GM21423 (cell line): ENCODE measurements at regions not wholly inside any gene's neighbourhood (a gene's known extent, or its start where the extent isn't known, plus 50 kb on each side); places are given as distances from the start of the nearest gene placed in this dataset.
"Not testable (repeated sequence)": the region's sequence is repeated elsewhere in the genome, so short reads cannot be mapped to it uniquely, and the experiment has no call there.

ENCODE experiments used
- ATAC-seq: cut with Tn5 transposase; IDR thresholded peaks from one replicate; pipeline ENCODE4 v1.9.1; 2021; ENCODE audit warnings: mild to moderate bottlenecking, moderate library complexity; ENCODE audit not compliant: unreplicated experiment

DNA sequence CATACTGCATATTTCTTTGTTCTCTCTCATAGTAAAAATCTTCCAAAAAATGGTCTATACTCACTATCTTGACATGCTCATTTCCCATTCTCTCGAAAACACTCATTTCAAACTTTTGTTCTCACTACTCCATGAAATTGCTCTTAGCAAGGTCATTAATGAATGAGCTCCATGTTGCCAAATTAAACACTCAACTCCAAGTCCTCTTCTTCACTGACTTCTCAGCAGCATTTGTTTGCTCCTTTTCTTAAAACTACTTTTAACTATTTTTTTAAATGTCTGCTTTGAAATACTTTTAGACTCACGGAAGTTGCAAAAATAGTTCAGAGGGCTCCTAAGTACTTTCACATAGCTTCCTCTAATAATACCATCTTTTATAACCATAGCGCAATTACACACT is 274.0 kb upstream of the PREP start:
- ATAC-seq, result no peak

DNA sequence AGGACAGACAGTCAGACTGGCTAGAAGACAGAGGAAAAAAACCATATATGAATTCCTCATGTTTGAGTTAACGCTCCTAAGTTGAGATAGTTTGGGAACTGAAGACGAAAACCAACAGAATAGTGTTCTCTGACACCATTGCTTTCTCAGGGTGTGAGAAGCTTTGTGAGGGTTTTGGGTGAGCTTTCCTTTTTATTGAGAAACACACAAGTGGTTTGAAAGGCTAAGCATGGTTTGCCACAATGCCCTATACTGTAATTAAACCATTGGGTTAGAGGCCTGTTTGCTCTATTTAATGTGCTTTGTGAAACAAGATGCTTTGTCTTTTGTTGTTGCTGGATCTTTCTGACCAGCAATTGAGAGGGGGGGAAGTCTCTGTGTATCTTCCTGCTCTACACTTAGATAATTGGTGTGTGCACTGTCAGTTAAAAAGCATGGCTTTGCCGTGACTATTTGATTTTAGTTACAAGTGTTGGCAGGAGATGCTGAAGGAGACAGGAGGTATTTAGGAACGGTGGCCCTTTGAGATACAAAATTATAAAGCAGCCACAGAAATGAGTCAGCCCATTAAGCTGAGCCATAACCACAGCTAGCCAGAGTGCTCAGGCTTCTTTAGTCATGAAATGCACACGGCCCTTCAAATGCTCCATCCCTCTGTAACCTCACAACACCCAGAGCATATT is 273.0 kb upstream of the PREP start:
- no peak for ATAC-seq

DNA sequence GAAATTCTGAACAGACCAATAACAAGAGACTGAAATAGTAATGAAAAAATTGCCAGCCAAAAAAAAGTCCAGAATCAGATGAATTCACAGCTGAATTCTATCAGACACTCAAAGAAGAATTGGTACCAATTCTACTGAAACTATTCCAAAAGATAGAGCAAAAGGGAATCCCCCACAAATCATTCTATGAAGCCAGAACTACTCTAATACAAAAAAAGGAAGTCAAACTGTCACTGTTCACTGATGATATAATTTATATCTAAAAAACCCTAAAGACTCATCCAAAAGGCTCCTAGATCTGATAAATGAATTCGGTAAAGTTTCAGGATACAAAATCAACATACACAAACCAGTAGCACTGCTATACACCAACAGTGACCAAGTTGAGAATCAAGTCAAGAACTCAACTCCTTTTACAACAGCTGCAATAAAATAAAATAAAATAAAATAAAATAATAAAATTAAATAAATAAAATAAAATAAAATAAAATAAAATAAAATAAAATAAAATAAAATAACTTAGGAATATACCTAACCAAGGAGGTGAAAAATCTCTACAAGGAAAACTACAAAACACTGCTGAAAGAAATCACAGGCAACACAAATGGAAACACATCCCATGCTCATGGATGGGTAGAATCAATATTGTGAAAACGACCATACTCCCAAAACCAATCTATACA is 270.1 kb upstream of the PREP start:
- not testable (repeated sequence) for ATAC-seq

DNA sequence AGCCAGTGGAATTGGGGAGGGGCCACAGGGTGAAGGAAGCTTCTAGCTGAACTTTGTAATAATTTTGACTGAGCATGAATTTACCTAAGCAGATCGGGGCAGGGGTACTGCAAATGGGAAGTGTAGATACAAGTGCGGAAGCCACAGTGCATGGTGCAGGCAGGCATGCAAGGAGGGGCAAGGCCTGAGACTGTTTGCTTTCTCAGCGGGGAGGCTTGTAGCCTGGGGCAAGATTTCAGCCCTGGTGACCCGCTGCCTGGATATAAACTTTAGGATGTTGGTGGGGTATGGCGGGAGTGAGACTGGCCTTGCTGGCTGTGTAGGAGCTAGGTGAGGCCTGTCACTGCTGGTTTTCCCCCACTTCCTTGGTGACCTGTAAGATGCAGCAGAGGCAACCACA is 266.4 kb upstream of the PREP start:
- ATAC-seq, result no peak

DNA sequence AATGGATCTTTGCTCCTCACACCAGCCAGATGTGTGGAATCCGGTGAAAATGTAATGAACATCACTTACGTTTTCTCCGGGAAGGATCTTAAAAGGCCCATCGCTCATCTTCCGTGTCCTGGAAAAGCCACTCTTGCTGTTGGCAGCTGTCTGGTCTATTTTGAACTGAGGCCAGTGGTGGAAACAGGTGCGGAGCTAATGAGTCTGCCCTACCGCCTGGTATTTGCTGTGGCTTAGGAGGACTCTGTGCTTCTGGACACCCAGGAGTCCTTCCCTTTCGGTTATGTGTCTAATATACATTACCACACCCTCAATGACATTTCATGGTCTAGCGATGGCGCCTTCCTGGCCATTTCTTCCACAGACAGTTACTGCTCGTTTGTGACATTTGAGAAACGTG is 264.2 kb upstream of the PREP start:
- ATAC-seq, result no peak

DNA sequence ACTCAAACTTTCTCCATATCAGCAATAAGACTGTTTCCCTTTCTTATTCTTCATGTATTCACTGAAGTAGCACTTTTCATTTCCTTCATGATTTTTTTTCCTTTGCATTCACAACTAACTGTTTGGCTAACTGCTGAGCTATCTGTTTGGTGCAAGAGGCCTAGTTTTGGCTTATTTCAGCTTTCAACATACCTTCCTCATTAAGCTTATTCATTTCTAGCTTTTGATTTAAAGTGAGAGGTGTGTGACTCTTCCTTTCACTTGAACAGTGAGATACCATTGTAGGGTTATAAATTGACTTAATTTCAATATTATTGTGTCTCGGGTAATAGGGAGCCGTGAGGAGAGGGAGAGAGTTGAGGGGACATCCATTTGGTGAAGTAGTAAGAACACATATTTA is 262.0 kb upstream of the PREP start:
- no peak for ATAC-seq

DNA sequence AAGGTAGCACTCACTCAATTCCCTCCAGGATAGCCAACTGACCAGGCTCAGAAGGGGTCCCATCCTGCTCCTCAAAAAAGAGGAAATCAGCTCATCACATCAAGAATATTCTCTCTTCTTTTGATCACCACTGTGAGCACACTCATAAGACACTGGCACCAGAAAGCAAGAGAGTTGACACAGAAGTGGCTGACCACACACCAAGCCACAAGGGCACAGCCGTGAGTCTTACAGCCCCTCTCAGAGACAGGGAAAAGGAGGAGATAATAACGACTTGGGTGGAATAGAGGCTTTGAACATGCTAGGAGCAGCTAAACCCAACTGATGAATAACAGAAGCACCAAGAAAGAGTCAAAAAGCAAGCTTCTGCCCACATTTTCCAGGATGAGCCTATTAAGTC is 249.1 kb upstream of the PREP start:
- ATAC-seq, result no peak

DNA sequence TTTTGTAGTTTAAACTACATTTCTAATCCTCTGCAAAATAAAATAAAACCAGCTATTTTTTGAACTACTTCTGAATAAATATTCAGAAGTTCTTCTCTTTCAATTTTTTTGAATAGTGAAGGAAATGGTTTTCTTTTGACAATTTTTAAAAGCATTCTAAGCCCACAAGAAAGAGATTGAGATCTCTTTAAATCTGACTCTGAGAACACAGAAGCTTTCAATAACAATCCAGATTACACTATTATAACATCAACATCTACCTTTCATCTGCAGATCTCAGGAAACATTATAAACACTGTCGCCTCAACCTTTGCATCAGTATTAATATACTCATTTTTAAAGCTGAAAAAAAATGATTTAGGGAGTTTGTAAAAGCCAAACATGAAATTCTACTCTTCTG is 247.5 kb upstream of the PREP start:
- ATAC-seq, result no peak

DNA sequence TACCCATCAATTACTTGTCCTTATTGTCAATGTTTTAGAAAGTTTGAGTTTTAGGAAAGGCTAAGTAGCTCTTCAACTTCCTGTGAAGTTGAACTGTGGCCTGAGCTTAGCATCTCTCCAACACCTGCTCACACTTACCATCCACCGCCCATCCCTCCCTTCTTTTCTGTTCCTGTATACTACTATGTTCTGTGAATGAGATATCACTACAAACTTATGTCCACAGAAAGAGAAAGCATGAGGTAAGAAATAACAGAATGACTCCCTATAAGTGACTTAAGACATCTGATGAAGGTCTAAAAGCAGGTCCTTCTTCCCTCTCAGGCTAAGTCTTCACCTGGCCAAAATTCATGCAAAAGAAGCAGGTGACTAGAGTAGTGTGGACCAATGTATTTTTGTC is 246.3 kb upstream of the PREP start:
- no peak for ATAC-seq

DNA sequence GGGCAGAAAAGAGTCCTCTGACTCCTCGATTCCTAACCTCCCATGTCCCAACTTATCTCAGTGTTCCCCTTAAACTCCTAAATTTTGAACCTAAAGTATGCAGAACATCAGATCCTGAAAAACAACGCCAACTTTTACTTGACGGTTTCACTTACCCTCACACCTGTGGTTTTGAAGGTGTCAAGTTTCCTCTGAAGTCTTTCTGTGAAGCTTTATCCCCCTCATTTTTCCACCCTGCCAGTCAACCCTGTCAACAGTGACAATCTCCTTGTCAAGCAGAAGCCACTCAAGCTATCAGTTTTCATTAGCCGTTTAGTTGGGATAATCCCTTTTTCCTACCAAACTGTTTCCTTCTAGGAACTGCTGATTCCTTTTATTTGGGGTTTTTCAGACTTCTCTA is 245.4 kb upstream of the PREP start:
- no peak for ATAC-seq

DNA sequence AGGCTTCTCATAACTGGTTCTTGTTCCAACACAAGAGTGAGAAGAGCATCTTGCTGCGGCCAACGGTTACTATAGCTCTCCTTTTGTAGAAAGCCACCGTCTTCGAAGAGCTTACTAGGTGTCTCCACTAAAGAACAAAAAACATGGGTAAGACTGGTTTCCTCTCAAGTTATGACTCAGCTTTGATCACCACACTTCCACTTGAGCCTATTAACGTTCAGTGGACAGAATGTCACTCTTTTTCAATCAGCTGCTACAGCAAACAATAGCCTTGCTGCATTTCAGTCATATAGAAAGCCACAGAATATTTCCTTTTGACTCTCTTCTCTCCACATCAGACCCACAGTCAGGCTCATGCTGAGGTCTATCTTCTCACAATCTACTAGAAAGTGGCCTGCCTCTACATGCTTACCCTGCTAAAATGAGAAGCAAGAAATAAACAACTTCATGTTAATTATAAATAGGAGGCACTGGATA is 243.5 kb upstream of the PREP start:
- peak; percentile 88 for ATAC-seq

DNA sequence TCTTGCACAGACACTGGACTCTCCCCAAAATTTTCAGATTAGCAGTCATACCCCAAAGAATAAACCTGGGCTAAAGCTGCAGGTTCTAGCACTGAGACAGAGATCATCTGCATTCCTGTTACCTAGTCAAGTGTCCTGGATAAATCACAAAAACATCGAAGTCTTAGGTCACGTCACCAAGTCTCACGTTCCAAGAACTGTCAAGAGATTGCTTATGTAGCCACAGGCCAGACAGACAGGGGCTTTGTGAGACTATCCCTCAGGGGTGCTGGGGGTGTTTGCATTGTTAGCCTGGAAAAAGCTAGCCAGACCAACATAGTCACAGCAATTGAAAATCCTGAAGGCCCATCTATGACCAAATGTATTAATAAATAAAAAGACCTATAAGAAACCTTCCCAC is 243.1 kb upstream of the PREP start:
- no peak for ATAC-seq

DNA sequence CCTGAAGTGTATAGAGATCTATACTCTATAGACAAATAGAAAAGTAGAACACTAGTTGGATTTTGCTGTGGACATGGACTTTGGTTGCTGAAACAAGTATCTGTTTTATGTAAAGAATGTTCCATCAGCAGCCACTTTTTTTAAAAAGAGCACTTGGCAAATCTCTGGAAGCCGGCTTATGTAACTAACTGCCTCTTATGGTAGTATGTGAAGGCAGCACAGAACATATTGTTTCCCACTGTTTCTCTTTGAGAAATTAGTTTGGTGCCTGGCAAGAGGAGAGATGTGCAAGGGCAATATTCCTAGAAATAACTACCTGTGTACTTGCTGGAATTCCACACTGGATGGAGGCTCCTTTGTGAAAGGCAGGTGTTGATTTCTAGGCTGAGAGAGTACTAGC is 242.3 kb upstream of the PREP start:
- ATAC-seq, result no peak

DNA sequence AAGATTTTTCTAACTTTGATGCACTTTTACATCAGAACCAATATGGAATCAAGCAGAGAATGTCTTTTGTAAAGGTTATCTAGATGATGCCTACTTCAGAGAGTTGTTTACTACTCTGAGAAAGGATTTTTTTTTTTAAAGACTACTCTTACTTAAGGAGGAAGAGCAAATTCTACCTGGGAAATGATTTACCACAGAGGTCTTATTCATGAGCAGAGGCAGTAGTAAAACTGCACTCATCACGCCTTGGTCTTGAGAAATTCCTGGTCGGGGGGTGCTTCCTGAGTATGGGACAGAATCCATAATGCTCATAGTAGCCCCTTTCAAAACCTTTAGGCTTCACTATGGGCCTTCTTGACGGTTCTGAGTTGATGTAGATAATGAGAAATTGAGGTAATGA is 241.8 kb upstream of the PREP start:
- no peak for ATAC-seq

DNA sequence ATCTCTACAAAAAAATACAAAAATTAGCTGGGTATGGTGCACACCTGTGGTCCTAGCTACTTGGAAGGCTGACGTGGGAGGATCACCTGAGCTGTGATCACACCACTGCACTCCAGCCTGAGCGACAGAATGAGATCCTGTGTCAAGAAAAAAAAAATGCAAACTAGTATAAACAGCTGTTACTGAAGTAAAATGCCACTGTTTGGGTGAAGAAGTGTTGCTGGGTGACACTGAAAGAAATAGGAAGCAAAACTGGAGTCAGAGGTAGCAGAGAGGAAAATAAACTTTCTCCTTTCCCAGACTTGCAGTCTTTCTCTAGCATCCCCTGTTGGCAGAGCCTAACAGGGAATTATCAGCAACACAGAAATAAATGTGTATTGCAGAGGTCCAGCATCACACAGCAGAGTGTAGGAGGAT is 241.2 kb upstream of the PREP start:
- ATAC-seq, result no peak

DNA sequence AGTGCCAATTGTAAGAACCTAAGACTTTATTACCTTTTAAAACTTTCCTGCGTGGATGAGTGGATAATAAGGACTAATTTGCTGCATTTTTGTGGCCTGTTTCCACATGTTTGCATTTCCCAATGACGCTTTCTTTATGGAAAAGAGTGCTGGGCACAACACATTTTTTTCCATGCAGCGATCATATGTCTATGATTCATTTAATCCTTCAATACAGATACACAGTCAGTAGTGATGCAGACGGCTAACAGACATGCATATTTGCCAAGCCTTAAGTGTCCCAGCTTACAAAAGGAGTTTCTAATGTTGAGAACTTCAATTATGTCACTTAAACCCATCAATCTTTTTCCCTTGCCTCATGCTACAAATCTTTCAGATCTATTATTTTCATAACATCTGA is 239.8 kb upstream of the PREP start:
- ATAC-seq, result no peak

DNA sequence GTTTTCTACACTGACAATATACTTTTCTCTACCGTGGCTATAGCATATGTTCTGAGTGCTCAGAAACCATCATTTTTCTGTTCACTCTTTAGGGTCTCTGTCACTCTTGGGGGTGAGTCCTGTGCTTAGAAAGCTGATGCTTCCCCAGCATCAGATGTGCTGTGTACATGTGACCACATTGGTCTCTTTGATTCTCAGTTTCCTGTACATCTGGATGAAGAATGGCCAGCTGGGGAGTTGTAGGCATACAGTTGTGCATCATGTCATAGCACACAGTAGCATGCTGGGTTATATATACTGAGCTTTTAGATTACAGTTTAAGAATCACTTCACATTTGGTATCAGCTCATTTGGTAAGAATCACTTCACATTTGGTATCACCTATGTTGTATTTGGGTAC is 238.6 kb upstream of the PREP start:
- ATAC-seq, result no peak

DNA sequence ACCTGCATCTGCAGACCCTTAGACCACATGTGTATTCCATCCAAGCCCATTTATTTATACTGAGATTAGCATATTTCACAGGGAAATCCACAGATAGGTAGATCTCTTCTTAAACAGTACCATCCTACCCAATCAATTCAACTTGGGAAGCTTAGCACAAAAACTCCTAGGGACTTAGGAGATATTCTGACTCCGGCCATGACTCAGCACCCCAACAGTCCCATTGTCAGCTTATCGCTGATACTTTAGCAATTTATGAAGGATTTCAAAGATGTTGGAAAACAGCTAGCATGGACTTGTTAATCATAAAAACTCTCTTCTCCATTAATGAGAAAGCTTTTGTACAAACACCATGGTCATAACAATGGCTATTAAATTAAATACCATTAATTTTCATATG is 236.2 kb upstream of the PREP start:
- no peak for ATAC-seq

DNA sequence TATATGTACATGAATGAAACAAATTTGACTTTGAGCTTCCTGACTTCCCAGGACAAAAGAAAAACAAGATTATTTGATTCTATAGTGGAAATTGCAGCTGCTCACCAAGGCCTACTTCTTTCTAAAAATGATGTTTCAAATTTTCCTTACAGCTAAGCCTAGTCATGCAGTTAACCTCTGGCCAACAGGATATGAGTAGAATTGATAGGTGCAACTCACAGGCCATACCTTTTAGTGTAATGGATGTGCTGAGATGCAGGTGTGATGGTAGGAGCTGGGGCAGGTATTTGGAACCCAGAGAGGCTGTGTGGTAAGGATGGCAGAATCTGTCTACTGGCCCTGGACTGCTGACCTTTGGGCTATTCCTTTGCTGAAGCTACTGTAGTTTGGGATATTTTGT is 230.9 kb upstream of the PREP start:
- no peak for ATAC-seq

DNA sequence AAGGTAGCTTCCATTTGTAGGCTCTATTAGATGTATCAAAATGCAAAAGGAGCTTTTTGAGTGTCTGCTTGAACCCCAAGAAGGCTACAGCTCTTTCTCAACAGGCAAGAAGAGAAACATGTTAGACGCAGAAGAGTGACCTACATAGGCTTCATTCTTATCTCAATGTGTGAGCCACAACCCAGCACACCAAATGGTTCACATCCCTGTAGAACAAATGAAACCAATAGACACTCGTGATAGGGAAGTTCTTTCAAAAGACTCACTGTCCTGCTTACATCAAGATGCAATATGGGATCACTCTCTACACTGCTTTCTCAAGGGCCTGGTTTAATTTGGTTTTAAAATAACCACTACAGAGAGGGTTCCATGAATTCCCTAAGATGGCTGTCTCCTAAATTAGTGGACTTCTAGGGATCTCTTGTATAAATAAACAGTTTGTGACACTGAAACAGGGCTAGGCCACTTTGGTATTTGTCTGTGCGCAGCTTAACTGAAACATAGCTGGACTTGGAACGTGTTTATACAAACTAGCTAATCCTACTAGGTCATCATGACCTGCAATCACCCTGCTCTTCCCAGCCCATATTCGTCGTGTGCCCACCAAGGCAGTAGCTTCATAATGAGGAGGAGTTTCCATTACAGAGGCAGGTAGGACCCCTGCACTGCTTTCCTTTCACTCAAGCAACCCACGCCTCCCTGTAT is 225.4 kb upstream of the PREP start:
- ATAC-seq, result no peak

DNA sequence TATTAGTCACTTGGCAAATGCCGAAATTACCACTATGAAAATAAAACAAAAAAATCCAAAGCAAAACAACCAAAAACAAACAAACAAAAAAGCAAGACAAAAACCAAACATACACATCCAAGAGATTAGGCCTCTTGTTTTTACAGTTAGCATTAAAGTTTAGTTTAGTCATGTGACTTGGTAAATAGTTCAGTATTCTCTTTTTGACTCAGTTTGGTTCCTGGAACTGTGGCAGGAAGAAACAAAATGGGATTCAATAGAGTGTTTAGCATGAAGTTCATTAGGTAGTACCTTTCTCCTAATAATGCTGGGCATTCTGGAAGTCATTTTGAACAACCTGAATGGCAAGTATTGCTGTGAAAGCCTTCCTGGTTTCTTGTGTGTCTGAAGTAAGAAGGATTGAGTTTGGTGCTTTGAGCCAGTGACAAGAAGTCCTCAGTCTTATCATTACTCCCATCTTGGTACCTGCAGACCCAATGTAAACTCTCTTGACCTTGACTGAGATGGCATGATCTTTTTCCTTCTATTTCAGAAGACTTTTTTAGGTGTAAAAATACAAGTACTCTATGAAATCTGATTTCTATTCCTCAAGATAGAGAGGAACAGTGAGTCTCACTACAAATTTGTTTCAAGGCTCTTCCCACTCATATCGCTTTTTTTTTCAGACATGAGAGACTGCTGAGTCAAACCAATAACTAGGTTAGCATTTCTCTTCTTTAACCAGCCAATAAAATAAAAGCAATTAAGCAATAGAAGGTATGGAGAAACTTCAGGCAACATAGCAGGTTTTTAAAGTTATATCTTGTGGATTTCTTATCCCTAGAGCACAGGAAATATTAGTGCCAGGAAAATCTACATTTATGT is 223.6 kb upstream of the PREP start:
- ATAC-seq, result no peak
